ENCODE measurements at regions not wholly inside any gene's neighbourhood (a gene's known extent, or its start where the extent isn't known, plus 50 kb on each side); places are given as distances from the start of the nearest gene placed in this dataset.

GRCh38 chr17:79176792-79177601, 102.4 kb downstream of the ENGASE start:
- TF ChIP-seq POLR2A (IDR thresholded peaks at IDR 0.05) (no peak), CTCF (IDR thresholded peaks at IDR 0.05) (no peak)

Data from body of pancreas (tissue), 4 donors.